ENCODE measurements at regions not wholly inside any gene's neighbourhood (a gene's known extent, or its start where the extent isn't known, plus 50 kb on each side); places are given as distances from the start of the nearest gene placed in this dataset.

DNA sequence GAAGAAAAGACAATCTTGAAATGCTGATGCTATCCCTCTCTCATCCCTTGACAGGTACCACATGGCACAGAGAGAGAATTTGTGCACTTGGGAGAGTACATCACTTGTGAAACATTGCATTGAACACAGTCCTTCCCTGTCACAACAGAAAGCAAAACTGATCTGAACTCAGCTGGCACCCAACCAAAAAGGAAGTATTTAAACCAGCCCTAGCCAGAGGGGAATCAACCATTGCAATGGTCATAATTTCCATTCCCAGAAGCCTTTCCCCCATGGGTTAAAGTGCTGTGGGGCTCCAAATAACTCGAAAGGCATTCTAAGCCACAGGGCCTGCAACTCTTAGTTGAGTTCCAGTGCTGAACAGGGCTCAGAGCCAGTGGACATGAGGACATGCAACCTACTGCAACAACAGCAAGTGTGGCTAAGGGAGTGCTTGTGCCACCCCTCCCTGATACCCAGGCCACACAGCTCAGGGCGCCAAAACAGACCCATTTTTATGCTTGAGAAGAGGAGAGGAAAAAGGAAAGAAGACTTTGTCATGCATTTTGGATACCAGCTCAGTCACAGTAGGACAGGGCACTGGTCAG, 530.8 kb upstream of the BCHE start:
- no peak overlapping the region for H3K27ac ChIP-seq (replicated peaks in 1 of 4)
- intact Hi-C loops (cut with DNase I), result no loop called here
- 70% methylated on average over 2 of the region's 2 CpGs for WGBS
- H3K9me3 ChIP-seq, result peaks cover 0 to 6% (median 0%) of the 10 kb centered on the region in 4 donors
- no peaks in the 10 kb centered on the region for H3K4me1 ChIP-seq
- no peaks in the 10 kb centered on the region for H3K27me3 ChIP-seq
- no peak for DNase-seq (ENCODE audit: extremely low spot score)
- TF ChIP-seq EP300 (IDR thresholded peaks at IDR 0.05), result no peak
- TF ChIP-seq, protein P1, sequence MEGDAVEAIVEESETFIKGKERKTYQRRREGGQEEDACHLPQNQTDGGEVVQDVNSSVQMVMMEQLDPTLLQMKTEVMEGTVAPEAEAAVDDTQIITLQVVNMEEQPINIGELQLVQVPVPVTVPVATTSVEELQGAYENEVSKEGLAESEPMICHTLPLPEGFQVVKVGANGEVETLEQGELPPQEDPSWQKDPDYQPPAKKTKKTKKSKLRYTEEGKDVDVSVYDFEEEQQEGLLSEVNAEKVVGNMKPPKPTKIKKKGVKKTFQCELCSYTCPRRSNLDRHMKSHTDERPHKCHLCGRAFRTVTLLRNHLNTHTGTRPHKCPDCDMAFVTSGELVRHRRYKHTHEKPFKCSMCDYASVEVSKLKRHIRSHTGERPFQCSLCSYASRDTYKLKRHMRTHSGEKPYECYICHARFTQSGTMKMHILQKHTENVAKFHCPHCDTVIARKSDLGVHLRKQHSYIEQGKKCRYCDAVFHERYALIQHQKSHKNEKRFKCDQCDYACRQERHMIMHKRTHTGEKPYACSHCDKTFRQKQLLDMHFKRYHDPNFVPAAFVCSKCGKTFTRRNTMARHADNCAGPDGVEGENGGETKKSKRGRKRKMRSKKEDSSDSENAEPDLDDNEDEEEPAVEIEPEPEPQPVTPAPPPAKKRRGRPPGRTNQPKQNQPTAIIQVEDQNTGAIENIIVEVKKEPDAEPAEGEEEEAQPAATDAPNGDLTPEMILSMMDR (IDR thresholded peaks at IDR 0.05), result no peak
- TF ChIP-seq POLR2AphosphoS5 (IDR thresholded peaks at IDR 0.05), result no peak
- TF ChIP-seq POLR2A (IDR thresholded peaks at IDR 0.05; ENCODE audit: low read depth), result no peak
- no peaks in the 10 kb centered on the region for H3K36me3 ChIP-seq
- H3K4me3 ChIP-seq, result no peak overlapping the region

DNA sequence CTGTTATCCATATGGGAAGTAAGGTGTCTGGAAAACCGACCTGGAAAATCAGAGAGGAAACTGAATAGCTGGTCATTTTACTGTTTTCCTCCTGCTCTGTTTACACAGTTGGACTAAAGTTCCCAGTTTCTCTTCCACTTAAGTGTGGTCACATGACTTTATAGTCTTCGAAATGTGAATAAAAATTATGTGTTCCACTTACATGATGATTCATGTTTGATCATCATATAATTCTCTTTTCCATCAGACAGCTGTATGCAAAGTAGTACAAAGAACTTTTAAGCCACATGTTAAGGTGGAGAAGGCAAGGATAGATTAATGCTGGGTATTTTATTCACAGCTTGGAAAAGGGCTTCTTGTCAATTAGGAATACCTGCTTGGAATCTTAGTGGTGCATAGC, 525.5 kb upstream of the BCHE start:
- Histone ChIP-seq H3K4me3 (no peak overlapping the region), H3K27ac (replicated peaks in 1 of 4) (no peak overlapping the region), H3K27me3 (no peaks in the 10 kb centered on the region), H3K4me1 (no peaks in the 10 kb centered on the region), H3K9me3 (no peaks in the 10 kb centered on the region), H3K36me3 (no peaks in the 10 kb centered on the region)
- 75% methylated on average over 2 of the region's 2 CpGs for WGBS
- TF ChIP-seq POLR2AphosphoS5 (IDR thresholded peaks at IDR 0.05) (no peak), POLR2A (IDR thresholded peaks at IDR 0.05; ENCODE audit: low read depth) (no peak), EP300 (IDR thresholded peaks at IDR 0.05) (no peak)
- TF ChIP-seq, protein P1 (IDR thresholded peaks at IDR 0.05), result no peak
- no peak for DNase-seq (ENCODE audit: extremely low spot score)
- intact Hi-C loops (cut with DNase I), result no loop called here

DNA sequence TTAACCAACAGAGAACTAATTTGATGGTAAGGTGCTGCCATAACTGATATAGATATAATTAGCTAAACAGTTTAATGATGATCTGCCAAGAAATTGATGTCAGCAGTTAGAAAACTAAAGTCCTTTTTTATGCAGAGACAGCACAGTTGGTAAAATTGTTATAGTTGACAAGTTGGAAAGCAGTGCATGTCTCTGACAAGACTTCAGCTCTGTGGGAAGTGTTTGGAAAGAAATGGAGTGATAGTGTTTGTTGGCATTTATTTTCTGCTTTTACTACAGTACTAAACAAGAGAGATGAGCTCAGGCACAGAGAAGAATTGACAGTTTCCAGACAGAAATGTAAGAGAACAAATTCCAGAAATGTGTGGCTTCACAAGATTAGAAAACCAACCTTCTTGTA, 523.5 kb upstream of the BCHE start:
- H3K27me3 ChIP-seq, result no peaks in the 10 kb centered on the region
- no peaks in the 10 kb centered on the region for H3K9me3 ChIP-seq
- intact Hi-C loops (cut with DNase I), result no loop called here
- no peaks in the 10 kb centered on the region for H3K4me1 ChIP-seq
- DNase-seq (ENCODE audit: extremely low spot score), result no peak
- TF ChIP-seq EP300 (IDR thresholded peaks at IDR 0.05) (no peak), POLR2AphosphoS5 (IDR thresholded peaks at IDR 0.05) (no peak), POLR2A (IDR thresholded peaks at IDR 0.05; ENCODE audit: low read depth) (no peak)
- TF ChIP-seq, protein P1 (IDR thresholded peaks at IDR 0.05), result no peak
- no peaks in the 10 kb centered on the region for H3K36me3 ChIP-seq
- H3K27ac ChIP-seq (replicated peaks in 1 of 4), result no peak overlapping the region
- H3K4me3 ChIP-seq, result no peak overlapping the region

DNA sequence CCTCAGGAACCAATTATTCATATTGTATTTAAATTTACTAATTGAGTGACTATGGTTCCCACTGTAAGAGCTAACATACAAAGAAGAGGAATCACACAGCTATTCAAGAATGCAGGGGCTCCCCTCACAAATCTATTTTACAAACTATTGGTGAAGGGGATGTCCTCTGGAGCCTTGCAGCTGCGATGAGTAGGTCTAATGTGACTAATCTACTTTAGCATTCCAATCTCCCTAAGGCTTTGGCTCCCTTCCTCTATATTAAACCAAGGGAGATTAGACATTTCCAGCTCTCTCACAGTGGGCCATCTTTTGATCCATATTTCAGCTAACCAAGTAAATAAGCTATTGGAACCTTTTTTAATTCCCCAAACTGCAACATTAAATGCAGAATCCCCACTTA, 514.2 kb upstream of the BCHE start:
- Histone ChIP-seq H3K36me3 (no peaks in the 10 kb centered on the region), H3K9me3 (peaks cover 0 to 10% (median 2%) of the 10 kb centered on the region in 4 donors), H3K27me3 (no peaks in the 10 kb centered on the region), H3K4me3 (no peak overlapping the region), H3K27ac (replicated peaks in 1 of 4) (no peak overlapping the region), H3K4me1 (no peaks in the 10 kb centered on the region)
- TF ChIP-seq, protein P1 (IDR thresholded peaks at IDR 0.05), result no peak
- no peak for TF ChIP-seq EP300 (IDR thresholded peaks at IDR 0.05)
- no peak for TF ChIP-seq POLR2AphosphoS5 (IDR thresholded peaks at IDR 0.05)
- TF ChIP-seq POLR2A (IDR thresholded peaks at IDR 0.05; ENCODE audit: low read depth), result no peak
- intact Hi-C loops (cut with DNase I), result no loop called here
- DNase-seq (ENCODE audit: extremely low spot score), result no peak
- WGBS, result 67% methylated on average over 1 of the region's 1 CpG

DNA sequence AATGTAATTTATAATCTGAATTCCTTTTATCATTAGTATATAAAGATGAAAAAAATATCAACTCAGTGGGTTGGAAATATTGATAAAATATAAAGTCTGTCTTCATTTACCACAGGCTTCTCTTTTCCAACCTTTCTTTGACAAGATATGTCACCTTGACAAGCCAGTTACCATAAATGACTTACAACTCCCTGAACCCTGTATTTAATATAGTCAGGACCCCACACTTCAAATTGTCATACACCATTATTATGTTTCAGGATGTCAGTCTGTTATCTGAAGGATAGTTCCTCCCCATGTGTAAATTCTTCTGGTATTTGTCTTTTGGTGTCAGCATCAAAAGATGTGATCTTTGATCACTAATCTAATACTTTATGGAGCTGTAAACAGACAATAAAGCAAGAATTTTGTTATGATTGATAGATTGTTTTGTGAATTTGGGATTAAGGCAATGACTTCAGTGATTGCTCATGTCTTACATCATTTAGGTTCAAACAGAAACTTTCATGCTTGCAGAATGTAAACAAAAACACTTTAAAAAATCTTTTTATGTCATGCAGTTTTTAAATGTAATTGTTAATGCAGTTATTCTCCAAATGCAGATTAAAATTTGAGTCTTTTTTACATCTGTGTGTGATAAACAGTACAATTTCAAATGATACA, 503.5 kb upstream of the BCHE start:
- H3K4me1 ChIP-seq, result no peaks in the 10 kb centered on the region
- no peak overlapping the region for H3K27ac ChIP-seq (replicated peaks in 1 of 4)
- no peak overlapping the region for H3K4me3 ChIP-seq
- intact Hi-C loops (cut with DNase I), result no loop called here
- TF ChIP-seq POLR2AphosphoS5 (IDR thresholded peaks at IDR 0.05) (no peak), EP300 (IDR thresholded peaks at IDR 0.05) (no peak), POLR2A (IDR thresholded peaks at IDR 0.05; ENCODE audit: low read depth) (no peak)
- TF ChIP-seq, protein P1 (IDR thresholded peaks at IDR 0.05), result no peak
- no peaks in the 10 kb centered on the region for H3K9me3 ChIP-seq
- DNase-seq (ENCODE audit: extremely low spot score), result no peak
- H3K27me3 ChIP-seq, result no peaks in the 10 kb centered on the region
- H3K36me3 ChIP-seq, result no peaks in the 10 kb centered on the region

Measured in esophagus muscularis mucosa (tissue), 4 donors.